Upper lobe of left lung (tissue), 4 donors: ENCODE measurements at regions not wholly inside any gene's neighbourhood (a gene's known extent, or its start where the extent isn't known, plus 50 kb on each side); places are given as distances from the start of the nearest gene placed in this dataset.

ENCODE experiments used
- CTCF ChIP-seq, 6 experiments: fragments of 450-650 bp in 4 of 6; fragments of 200-600 bp in 2 of 6; sonication (generic) in 2 of 6; IDR thresholded peaks; one replicate each; pipeline ENCODE4 v1.5.1; 2016 to 2019; ENCODE audit warnings: antibody characterized with exemption in 6 of 6
- POLR2A ChIP-seq, 4 donors: fragments of 450-650 bp; IDR thresholded peaks; one replicate each; pipeline ENCODE4 v1.5.1; 2016 to 2017; ENCODE audit warnings: antibody characterized with exemption in 4 of 4, mild to moderate bottlenecking in 2 of 4
- POLR2AphosphoS5 ChIP-seq, 2 donors: sonication (generic); formaldehyde crosslinking; IDR thresholded peaks; one replicate each; pipeline ENCODE4 v1.5.1; 2017; ENCODE audit warnings: antibody characterized with exemption in 2 of 2

- TF ChIP-seq CTCF (IDR thresholded peaks at IDR 0.05) (no peak), POLR2AphosphoS5 (IDR thresholded peaks at IDR 0.05) (no peak), POLR2A (IDR thresholded peaks at IDR 0.05) (no peak)
These were observed 366.2 kb downstream of the WDR11 start for GRCh38 chr10:121217331-121217730.
